GM21528 (cell line): ENCODE measurements at regions not wholly inside any gene's neighbourhood (a gene's known extent, or its start where the extent isn't known, plus 50 kb on each side); places are given as distances from the start of the nearest gene placed in this dataset.

Experiments used
- ATAC-seq: cut with Tn5 transposase; IDR thresholded peaks from one replicate; pipeline ENCODE4 v1.9.1; 2021; ENCODE audit warnings: mild to moderate bottlenecking, moderate library complexity; ENCODE audit not compliant: unreplicated experiment, low FRiP score

- no peak for ATAC-seq
Observed at GRCh38 chr13:76160961-76161925, 525.1 kb downstream of the LMO7 start.

DNA sequence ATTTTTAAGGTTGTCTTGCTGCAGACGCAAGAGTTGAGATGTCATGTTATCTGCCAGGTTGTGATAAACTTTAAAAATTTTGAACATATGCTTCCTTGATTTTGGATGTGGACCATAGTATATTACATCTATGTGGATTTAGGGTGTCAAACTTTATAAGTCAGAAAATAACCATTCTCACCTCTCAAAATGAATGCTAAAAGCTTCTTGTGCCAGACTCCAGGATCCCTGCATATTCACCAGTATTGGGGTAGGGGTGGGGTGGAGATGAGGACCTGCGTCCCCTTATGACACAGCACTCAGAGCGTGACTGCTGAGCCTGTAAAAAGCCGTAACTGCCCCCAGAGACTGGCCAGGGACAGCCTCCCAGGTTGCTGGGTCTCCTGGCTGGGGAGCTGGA lies 524.4 kb downstream of the LMO7 start:
- ATAC-seq, result no peak

- ATAC-seq, result no peak
Observed at GRCh38 chr13:76157926-76158325, 521.8 kb downstream of the LMO7 start.

- no peak for ATAC-seq
Observed at GRCh38 chr13:76153239-76153638, 517.1 kb downstream of the LMO7 start.

- no peak for ATAC-seq
Observed at GRCh38 chr13:76148926-76149325, 512.8 kb downstream of the LMO7 start.

GRCh38 chr13:76148374-76148773 lies 512.2 kb downstream of the LMO7 start:
- no peak for ATAC-seq

DNA sequence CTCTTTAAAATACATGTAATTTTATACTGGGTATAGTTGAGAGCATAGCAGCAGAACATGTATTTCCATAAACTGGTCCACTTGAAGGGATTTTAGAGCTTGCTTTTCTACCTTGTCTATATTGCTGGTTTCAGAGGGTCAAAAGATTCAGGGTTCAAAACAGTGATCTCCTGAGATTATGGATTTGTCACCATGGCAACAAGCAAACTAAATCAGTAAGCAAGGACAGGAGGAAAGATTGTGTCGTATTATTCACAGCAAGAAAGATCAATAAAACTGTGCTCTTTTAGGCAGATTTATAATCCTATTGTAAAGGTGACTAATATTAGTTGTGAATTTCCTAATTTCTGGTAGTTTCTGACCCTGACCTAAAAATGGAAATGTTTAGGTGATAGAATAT lies 496.4 kb downstream of the LMO7 start:
- ATAC-seq, result no peak

DNA sequence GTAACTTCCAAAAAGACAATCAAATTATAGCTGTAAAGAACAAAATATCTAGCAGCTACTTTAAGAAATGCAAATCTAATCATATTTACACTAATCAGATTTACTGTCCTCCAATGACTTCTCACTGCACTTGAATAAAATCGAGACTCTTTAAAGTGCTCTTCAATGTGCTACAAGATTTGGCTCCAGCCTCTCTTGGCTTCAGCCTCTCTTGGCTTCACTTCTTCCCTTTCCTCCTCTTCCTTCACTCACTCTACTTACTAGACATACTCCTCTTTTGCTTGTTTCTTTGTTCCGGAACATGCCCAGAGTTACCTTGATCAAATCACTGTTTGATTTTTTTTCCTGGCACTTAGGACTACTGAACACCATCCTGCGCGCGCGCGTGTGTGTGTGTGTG lies 495.4 kb downstream of the LMO7 start:
- no peak for ATAC-seq

DNA sequence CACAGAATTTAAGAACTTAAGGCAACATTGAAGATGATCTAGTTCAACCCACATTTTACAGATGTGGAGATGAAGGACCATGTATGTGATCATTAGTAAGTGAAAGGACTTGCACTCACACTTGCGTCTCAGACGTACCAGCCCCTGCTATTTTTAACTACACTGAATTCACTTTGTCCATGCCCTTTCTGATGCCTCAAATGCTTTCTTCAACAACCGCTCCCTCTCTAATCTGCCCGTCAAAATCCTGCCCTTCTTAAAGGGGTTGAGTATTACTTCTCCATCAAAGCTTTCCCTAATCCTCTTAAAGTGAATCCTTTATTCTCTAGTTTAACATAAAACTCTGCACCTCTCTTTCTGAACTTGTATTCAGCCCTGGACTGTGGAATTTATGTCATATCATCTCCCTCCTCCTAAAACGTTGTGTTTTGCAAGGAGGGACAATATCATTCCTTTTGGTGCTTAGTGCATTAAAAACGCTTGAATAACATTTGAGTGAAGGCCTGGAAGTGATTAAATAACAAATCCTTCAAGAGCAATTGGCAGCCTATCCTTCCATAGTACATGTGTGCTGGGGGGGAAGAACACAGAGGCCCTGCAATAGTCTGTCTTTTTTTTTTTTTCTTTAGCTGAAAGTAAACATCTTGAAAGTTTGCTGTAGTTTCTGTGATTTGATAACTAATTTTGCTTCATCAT lies 493.3 kb downstream of the LMO7 start:
- no peak for ATAC-seq

- no peak for ATAC-seq
Observed at GRCh38 chr13:76127922-76128321, 491.8 kb downstream of the LMO7 start.

- ATAC-seq, result no peak
Observed at GRCh38 chr13:76123548-76123947, 487.4 kb downstream of the LMO7 start.

GRCh38 chr13:76116751-76117360 lies 480.7 kb downstream of the LMO7 start:
- ATAC-seq, result no peak

DNA sequence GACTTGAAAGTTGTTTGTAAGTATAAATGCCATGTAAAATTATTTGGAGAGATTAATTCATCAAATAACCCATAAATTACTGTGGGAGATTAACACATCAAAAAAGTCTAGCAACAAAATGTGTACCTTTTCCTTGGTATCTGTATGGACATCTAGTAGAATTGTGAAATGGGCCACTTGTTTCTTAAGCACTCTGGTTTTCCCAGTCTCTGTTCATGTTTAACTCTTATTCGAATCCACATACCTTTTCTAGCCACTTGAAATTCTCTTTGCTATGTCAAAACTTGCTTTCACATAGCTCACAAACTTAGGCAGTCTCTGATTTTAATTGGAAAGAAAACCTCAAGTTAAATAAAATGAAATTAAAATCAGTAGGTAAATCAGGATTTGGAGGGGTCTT lies 470.6 kb downstream of the LMO7 start:
- no peak for ATAC-seq

DNA sequence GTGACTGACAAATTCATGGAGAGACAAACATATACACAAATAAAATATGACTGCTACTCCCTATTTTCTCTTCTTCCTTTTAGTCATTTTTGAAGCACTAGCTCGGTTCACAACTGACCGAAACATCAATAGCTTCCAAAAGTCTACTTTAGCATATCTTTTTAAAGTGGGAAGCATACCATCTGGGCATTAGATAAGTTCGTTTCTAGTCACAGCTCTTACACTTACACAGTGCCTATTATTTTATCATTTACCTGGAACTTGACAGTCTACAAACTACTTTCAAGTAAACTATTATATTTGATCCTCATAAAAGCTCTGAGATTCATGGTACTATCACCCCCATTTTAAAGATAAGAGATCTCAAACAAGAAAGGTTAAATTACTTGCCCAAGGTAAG lies 458.5 kb downstream of the LMO7 start:
- ATAC-seq, result no peak

DNA sequence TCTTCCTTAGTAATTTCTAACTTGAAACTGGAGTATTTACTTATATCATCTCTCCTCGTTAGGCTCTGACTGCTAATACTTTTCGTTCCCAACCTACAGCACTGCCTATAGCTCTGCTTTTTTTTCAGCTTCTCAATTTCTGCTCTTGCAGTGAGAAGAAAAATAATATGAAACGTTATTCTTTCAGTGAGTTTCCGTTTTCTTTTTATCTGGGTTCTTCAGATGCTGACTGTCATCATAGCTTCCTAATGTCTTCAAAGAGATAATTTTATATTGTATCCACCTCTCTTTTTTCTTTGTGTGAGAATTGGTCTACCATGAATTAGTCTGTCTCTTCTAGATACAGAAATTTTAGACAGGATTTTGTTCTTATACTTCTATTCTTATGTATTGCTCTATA lies 454.9 kb downstream of the LMO7 start:
- ATAC-seq, result no peak

- no peak for ATAC-seq
Observed at GRCh38 chr13:76086729-76087128, 450.6 kb downstream of the LMO7 start.

- no peak for ATAC-seq
Observed at GRCh38 chr13:76067850-76068249, 431.7 kb downstream of the LMO7 start.

DNA sequence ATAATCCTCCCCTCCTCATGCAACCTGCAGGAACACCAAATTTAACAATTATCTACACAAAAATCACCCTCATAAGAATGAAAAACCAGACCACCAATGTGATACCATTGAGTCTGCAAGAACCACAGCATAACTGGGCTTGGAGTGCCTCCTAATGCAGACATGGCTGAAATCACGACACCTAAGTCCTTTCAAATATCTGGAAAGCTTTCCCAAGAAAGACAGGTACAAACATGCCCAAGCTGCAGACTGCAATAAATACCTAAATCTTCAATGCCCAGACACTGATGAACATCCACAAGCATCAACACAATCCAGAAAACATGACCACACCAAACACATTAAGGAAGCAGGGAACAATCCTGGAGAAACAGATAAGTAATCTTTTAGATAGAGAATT lies 417.1 kb downstream of the LMO7 start:
- ATAC-seq, result no peak

DNA sequence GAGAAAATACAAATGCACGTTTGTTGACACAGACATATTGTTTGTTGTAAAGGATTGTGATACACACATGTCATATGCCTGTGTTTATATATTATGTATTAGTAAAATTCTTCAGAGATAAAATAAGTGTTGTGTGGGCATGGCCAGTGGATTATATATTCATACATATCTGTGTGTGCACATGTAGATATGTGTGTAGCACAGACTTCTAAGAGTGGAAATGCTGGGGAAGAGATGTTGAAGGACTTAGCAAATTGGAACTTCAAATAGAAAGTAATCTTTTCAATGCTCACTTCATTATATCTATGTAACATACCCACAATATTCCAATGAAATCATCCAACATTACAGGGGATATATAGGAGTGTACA lies 413.2 kb downstream of the LMO7 start:
- ATAC-seq, result no peak

DNA sequence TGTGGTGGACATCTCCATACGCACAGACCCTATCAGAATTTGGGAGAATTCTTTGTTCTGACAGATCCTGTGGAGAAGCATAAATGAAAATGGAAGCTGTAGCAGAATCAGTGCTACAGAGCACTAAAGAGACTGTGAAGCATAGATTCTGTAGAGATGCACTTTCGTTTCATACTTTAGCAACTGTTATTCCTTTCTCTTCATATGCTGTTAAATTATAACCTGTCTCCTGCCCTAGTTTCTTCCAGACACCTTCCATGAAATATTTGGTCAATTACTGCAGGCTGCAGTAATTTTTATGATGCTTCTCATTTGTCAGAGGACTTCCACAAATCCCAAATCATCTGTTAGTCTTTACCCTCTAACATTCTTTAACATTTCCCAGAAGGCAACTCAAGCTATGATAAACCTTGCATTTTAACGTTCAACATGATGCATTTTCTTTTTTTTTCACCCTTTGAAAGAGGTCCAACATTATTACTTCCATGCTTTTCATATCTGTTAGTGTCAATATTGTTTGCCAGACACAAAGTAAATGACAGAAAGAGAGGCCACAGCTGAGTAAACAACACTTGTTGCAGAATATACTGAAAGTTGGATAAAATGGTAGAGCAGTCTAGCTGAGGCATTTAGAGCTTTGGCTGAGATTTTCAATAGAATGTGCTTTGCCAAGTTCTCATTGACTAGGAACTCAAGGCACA lies 412.7 kb downstream of the LMO7 start:
- ATAC-seq, result no peak

GRCh38 chr13:76048131-76048530 lies 412.0 kb downstream of the LMO7 start:
- ATAC-seq, result no peak
